ENCODE measurements at regions not wholly inside any gene's neighbourhood (a gene's known extent, or its start where the extent isn't known, plus 50 kb on each side); places are given as distances from the start of the nearest gene placed in this dataset.
A peak's percentile ranks its signal among the peaks of the same experiment; 100 is the strongest.
"Not testable (repeated sequence)": the region's sequence is repeated elsewhere in the genome, so short reads cannot be mapped to it uniquely, and the experiment has no call there.

DNA sequence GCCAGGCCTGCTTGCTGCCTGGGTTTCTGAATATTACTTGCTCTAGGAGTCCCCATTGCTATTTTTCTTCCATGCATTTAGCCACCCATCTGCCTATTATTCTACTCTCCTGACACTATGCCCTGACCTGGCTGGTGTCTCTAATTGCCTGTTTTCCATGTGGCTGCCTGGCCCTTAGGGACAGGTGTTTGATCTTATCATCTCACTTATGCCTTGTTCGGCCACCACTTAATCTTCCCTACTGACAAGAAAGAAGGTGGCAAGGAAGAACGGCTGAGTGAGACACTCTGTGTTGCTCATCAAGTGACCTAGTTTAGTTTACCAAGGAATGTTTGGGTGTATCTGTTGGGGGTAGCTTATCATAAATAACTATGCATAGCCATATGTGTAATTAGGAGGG is 50.4 kb upstream of the RAPH1 start:
- intact Hi-C loops (cut with micrococcal nuclease) = no loop called here
- DNase-seq (no peak), ATAC-seq (no peak)

DNA sequence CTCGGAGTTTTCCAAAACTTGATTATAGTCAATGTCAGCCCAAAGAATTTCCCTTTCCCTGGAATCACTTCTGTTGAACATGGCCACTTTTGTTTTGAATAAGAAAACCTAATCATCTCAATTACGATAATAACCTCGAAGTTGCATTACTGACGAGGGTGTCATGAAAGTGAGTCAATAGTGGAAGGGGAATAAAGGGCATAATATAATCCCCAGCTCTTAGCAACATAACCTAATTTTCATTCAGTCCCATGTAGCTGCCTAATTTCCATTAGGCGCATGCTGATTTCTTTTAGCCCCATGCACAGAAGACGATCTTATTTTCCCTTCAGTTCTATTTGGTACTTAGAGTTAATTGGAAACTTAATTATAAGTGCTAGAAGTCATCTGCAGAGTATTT is 51.1 kb upstream of the RAPH1 start:
- intact Hi-C loops (cut with micrococcal nuclease) = no loop called here
- DNase-seq = no peak

DNA sequence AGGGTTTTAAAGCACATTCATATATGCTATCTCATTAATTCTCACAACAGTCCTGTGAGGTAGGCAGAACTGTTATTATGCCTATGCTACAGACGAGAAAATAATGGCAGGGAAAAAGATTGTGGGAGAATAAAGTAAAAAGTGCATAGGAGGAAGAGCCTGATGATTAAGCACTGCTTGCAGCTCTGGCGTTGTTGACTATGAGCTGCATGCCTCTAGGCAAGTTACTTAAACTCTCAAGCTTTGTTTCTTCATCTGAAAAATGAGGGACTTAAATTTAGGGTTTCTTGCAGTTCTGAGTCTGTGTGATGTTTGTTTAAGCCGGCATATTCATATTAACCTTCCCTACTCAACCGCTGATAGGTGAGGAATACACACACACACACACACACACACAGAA is 51.6 kb upstream of the RAPH1 start:
- DNase-seq (no peak), ATAC-seq (no peak)
- intact Hi-C loops (cut with micrococcal nuclease) = no loop called here

More for the DNA sequence above, 51.1 kb upstream of the RAPH1 start:
- no peak for ATAC-seq

DNA sequence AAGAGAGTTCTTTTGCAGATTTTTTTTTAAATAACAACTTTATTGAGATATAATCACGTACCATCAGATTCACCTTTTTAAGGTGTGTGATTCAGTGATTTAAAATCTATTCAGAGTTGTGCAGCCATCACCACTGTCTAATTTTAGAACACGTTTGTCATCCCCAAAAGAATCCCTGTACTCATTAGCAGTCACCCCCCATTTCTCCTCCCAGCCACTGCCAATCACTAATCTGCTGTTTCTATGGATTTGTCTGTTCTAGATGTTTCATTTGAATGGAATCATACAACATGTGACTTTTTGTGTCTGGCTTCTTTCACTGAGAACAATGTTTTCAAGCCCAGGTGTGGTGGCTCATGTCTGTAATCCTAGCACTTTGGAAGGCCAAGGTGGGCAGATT is 55.4 kb upstream of the RAPH1 start:
- intact Hi-C loops (cut with micrococcal nuclease) = no loop called here
- ATAC-seq (no peak), DNase-seq (no peak)

DNA sequence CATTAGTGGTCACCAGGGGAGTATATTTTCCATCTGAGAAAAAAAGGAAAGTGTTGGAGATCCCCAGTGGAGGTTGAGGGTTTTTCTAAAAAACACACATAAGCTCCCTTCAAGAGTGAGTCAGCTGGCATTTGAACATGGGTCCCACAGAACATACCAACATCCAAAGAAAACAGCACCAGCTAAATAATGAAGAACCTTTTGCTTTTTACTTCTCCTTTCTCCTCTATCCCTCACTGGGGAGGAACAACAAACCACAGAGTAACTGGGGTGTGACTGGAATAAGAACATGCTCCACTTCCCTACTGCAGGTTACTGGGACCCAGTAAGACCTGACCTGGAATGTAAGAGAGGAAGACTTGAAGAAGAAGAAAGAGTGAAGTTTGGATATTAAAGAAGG is 56.5 kb upstream of the RAPH1 start:
- intact Hi-C loops (cut with micrococcal nuclease) = no loop called here
- ATAC-seq = no peak
- no peak for DNase-seq

DNA sequence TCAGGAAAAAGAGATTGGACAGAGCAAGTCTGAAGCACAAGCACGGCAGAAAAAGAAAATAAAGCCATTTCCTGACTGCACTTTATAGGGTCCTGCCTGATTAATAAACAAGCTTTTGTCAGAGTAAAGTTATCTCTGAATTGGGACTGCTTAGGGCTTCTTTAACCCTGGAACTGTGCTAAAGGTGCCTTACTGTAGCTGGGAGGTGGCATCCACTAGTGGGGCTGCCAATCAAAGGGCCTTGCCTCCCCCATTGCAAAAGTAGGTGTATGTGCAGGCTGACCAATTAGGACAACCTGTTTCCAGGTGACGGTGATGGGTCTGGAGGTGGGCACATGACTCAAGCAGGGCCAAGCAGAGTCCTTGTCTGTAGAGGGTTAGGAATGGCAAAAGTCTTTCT is 57.4 kb upstream of the RAPH1 start:
- intact Hi-C loops (cut with micrococcal nuclease) = no loop called here
- no peak for ATAC-seq

DNA sequence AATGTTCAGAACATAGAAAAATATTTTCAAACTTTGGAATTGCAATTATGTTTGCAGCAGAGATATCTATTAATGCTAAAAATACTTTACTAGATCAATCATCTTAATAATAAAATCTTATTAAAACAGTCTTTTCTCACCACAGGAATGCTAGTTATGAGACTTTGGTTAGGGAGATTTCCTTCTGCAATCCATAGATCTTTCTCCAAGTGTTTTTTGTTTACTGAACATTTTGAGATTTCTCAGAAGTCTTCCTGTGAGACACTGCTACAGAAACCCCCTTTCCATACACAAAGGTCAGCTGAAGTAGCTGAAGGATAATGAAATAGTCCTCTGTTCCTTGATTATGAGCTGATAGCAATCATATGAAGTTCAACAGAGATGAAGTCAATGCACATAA is 59.4 kb upstream of the RAPH1 start:
- ATAC-seq (no peak), DNase-seq (no peak)
- intact Hi-C loops (cut with micrococcal nuclease) = no loop called here

More for the DNA sequence above, 57.4 kb upstream of the RAPH1 start:
- DNase-seq = no peak

DNA sequence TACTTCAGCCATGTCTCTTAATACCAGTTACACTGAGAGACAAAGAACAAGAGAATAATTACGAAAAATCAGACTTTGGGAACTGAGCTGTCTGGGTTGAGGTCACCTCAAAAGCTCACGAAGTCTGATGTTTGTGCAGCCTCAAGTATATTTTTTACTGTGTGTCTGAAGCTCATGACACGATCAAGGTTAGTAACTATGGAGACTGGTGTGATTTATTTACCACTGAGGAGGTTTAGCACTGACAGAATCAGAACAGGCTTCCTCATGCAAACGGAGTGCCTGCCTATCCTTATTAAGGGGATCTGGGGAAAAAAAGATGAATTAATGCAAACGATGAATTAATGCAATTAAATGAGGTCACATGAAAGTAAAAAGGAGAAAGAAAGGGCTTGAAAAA is 61.1 kb upstream of the RAPH1 start:
- no peak for DNase-seq
- intact Hi-C loops (cut with micrococcal nuclease) = no loop called here
- ATAC-seq = no peak

DNA sequence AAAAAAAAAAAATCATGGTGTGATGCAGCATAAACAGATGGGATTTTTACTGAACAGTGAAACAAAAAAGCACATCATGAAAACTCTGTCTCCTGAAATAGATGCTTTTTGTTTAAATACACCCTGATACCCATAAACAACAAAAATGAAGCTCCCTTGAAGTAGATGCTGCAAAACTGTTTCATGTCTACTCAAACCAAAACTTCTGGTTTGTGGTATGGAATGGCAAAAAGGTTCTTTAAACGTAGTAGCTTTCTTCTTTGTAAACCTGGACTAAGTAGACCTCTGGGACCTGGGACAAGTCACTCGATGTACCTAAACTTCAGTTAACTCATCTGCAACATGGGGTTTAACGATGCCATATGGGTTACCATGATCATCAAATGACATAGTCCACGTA is 64.4 kb upstream of the RAPH1 start:
- ATAC-seq (no peak), DNase-seq (no peak)
- intact Hi-C loops (cut with micrococcal nuclease) = no loop called here

DNA sequence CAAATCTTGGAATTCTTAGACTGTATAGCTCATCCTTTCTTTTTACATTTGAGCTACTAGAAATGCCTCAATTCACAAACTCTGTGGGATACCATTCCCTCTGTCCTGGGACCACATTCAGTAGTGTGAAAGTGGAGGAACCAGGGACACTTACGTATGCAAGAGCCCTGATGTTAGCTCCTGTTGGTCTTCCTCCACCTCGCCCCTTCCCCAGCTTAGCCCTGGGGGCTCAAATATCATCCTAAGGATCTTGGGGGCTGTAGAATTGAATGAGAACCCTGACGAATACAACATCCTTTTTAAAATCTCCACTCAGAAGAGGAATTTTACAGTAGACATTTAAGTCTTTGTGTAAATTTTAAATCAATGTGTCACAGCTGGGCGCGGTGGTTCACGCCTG is 65.2 kb upstream of the RAPH1 start:
- DNase-seq = no peak
- intact Hi-C loops (cut with micrococcal nuclease) = no loop called here

DNA sequence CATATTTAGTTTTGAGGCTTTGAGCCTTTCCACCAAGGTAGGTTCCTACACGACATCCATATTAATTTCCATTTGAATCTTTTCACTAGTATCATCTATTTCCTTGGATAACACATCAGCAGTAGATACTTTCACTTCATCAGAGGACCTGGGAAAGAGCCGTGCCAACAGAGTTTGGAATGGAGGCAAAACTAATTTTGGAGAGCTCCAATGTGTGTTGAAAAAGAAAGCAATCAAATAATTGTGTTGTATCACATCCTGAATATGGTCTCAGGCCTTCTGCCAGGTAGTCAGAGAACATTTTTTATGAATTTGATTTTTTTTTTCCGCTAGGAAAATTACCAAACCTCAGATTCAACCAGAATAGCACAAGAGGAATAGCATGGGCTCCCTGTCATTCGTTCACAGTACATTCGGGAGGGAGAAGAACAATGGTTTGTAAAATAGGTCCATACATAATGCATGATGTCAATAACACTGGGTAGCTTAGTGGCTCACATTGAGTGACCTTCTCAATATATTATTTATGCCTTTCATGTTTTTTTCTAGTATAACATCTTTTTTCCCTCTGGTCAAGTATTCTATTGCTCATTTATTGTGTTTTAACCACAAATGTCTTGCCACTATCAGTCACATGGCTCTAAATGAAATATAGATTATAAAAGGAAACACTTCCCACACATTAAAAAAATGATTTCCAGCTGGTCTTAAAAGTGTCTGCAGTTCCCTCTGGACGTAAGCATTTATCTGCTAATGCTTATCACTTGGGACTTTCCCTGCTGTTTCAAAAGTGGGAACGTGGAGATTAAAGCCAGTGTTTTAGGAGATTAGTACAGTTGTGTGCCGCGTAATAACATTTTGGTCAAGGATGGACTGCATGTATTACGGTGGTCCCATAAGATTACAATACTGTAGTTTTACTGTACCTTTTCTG is 68.6 kb upstream of the RAPH1 start:
- no peak for DNase-seq
- intact Hi-C loops (cut with micrococcal nuclease) = no loop called here
- no peak for ATAC-seq

More for the DNA sequence above, 65.2 kb upstream of the RAPH1 start:
- ATAC-seq = no peak

DNA sequence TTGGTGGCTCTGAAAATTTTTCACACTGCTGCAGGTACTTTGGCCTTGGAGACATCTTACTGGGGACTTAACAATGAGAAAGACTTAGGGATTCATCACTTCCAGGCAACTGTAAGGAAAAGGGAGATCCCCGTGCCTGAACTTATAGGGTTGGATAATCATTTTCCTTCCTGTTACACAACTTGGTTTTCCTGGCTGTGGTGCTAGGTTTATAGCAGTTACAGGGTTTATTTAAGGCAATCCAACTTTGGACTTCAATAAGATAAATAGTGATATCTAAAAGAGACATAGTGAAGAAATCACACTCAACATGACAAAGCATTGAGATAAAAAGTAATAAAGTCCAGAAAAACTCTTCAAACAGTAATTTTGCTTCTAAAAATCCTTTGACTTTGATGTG is 70.2 kb upstream of the RAPH1 start:
- ATAC-seq = peak; percentile 41
- DNase-seq = no peak
- intact Hi-C loops (cut with micrococcal nuclease) = no loop called here

DNA sequence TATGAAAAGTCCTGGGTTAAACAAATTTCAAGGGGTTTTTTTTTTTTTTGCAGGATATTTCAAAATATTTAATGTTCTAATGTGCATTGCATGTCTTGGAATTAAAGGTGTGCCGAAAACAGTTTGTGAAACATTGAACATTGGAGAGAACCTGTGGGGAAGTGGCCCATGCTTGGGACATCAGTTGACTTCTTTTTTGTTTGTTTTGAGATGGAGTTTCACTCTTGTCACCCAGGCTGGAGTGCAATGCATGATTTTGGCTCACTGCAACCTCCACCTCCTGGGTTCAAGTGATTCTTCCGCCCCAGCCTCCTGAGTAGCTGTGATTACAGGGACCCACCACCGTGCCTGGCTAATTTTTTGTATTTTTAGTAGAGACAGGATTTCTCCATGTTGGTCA is 71.0 kb upstream of the RAPH1 start:
- DNase-seq = no peak
- intact Hi-C loops (cut with micrococcal nuclease) = no loop called here
- no peak for ATAC-seq

DNA sequence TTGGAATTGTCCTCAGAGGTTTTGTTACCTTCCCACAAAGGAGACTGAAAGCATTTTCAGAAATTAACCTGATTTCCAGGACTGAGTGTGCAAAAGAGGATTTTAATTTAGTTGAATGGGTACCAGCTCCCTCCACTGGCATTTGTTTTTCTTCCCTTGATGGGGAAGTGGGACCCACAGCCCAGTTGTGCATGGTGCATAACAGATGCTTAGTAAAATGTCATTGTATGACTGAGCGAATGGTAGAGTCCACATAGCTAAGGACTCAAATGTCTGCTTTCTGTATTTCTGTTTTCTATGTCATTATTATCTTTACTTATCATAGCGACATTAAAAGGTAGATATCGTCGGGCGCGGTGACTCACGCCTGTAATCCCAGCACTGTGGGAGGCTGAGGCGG is 75.5 kb upstream of the RAPH1 start:
- intact Hi-C loops (cut with micrococcal nuclease) = no loop called here

DNA sequence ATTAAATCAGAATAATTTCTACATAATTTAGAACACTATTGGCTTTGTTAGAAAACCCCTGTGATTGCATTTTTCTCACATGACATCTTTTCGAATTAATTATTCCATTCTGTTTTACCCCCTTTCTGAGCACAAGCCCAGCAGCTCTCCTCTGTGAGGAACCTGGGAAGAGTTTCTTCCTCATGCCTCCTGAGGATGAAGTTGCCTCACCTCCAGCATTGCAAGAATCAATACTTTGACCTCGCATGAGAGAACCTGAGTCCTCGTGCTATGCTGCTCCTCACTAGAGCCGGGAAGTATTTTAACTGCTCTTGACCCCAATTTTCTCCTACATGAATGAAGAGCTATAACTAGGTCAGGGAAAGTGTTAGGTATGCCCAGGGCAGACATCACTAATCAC is 77.1 kb upstream of the RAPH1 start:
- no peak for ATAC-seq
- no peak for DNase-seq
- intact Hi-C loops (cut with micrococcal nuclease) = no loop called here

More for the DNA sequence above, 75.5 kb upstream of the RAPH1 start:
- DNase-seq = no peak
- ATAC-seq = no peak

DNA sequence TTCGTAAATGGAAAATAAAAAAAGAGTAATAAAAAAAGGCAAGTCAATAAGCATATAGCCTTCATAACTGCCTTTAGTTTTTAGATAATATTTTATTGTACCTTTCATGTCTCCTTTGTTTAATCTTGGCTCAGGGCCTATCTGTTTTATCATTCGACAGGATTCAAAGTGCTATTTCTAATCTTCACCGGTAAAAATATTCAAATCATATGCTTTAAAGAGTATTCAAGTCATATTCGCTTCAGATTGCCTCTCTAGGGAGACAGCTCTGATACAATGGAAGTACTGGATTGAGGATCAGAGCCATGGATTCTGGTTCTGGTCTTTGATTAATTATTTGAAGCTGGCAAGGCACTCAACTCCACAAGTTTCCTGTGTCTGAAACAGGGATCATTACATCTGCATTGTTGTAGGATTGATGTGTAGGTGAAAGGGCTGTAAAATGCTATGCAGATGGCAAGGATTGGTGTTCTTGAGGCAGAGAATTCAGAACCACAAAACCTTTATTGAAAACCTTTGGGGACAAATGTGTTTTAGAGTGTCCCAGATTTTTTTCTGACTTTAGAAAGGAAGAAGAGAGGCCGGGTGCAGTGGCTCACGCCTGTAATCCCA is 84.3 kb upstream of the RAPH1 start:
- ATAC-seq = no peak
- intact Hi-C loops (cut with micrococcal nuclease) = no loop called here
- no peak for DNase-seq

DNA sequence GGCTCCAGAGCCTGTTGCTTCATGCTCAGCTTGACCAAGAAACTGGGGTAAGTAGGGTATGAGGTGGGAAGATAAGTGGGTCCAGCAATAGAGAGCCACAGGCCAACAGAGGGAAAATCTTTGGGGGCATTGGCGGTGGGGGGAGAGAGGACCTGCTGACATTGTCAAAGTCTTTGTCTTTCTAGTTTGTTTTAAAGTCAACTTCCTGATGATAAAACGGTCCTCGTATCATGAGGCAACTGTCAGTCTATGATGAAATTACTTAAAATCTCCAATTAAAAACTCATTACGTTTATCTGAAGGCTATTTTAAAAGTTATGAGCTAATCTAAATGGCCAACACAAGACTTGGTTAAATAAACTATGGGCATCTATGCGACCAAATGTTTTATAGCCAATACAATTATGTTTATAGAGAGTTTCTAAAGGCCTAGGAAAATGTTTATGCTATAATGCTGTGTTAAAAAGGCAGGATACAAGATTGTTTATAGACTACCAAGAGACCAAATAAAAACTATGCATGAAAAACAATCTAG is 84.4 kb upstream of the CD28 start:
- intact Hi-C loops (cut with micrococcal nuclease) = no loop called here
- no peak for DNase-seq
- no peak for ATAC-seq

DNA sequence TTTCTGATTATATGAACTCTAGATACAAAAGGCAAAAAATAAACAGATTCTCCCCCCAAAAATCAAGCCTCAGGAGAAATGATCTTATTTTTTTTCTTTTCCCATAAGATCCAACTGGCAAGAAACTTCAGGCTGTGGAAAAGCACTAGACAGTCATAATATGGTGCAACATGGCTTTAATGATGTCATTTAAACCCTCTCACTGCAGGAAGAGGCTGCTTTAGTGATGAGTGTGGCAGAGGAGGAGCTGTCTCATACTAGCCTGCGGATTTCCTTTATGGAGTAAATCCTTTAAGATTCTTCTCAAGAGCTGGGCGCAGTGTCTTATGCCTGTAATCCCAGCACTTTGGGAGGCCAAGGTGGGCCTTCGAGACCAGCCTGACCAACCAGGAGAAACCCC is 83.3 kb upstream of the CD28 start:
- no peak for ATAC-seq
- DNase-seq = no peak
- intact Hi-C loops (cut with micrococcal nuclease) = no loop called here

DNA sequence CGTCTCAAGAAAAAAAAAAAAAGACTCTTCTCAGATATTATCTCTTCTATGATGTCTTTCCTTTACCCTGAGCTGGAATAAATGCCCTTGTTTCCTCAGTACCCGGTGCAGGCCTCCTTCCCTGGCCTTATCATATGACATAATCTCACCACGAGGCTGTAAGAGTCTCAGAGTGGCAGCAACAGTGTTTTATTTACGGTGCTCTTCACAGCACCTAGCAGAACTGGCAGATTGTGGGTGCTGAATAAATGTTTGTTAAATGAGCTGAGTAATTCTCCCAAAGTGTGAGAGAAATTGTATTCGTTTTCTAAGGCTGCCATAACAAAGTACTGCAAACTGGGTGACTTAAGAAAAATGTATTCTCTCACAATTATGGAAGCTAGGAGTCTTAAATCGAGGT is 82.8 kb upstream of the CD28 start:
- no peak for DNase-seq
- intact Hi-C loops (cut with micrococcal nuclease) = no loop called here
- ATAC-seq = no peak

DNA sequence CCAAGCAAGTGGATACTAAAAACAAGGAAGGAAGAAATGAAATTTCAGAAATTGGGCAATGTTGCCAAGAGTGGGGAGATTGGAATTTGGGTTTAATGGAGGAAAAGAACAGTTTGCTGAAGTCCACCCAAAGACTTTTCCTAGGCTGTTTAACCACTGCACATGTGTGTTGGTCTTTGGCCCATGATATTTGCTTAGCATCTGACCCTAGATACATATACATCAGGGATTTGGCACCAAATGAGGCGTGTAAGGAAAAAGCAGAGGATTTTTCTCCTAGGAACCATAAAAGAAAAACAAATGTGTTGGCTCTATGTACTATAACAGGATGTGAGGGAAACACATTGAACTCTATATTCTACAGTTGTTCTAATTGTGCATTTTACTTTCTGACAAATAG is 80.7 kb upstream of the CD28 start:
- intact Hi-C loops (cut with micrococcal nuclease) = no loop called here
- DNase-seq (no peak), ATAC-seq (no peak)

DNA sequence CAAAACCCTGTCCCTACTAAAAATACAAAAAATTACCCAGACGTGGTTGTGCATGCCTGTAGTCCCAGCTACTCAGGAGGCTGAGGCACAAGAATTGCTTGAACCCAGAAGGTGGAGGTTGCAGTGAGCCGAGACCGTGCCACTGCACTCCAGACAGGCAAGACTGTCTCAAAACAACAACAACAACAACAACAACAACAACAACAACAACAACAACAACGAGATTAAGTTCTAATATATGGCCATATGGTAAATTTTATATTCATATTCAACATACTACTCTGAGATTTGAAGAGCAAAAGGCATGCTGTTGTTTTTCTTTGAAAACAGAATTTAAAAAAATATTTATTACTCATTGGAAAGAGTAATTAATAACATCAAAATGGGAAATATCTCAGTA is 80.2 kb upstream of the CD28 start:
- ATAC-seq; DNase-seq; intact Hi-C loops (cut with micrococcal nuclease): not testable (repeated sequence)

All from left ventricle myocardium superior (tissue), 1 donor.